IMR-90 (cell line): ENCODE measurements at regions not wholly inside any gene's neighbourhood (a gene's known extent, or its start where the extent isn't known, plus 50 kb on each side); places are given as distances from the start of the nearest gene placed in this dataset.

Experiments used
- ATAC-seq: fragments of 200-7000 bp; cut with Tn5 transposase; 2 replicates; pipeline ENCODE4 v1.9.1; 2020; ENCODE audit warnings: low read depth, mild to moderate bottlenecking, moderate library complexity
- BruUV-seq: library from RNA; stranded (reverse); fragments of 400-500 nt; replicated peaks from 2 replicates; lab custom pipeline; 2021; lab: Mats Ljungman, UMichigan
- CTCF ChIA-PET: fragments of 300-600 bp; formaldehyde crosslinking; extraction: SDS; loops from one replicate; lab custom pipeline; 2021; ENCODE audit warnings: antibody characterized with exemption; lab: Yijun Ruan, JAX
- POLR2A ChIA-PET: fragments of 300-600 bp; sonication (Branson Sonifier 250); formaldehyde crosslinking; loops from one replicate; lab custom pipeline; 2022; ENCODE audit warnings: antibody characterized with exemption; ENCODE audit not compliant: unreplicated experiment; lab: Charles Lee
- DNase-seq: peaks from one replicate; pipeline ENCODE4 v3.0.0; 2013
- H2AFZ ChIP-seq: replicated peaks from 2 replicates; pipeline ENCODE3; 2013; ENCODE audit warnings: low read length, mild to moderate bottlenecking; ENCODE audit not compliant: poor library complexity
- H2AK5ac ChIP-seq: 2 replicates; pipeline ENCODE4 v1.6.1; 2013; ENCODE audit warnings: low read depth, low read length, inconsistent platforms
- H2AK9ac ChIP-seq: replicated peaks from 2 replicates; pipeline ENCODE3; 2013; ENCODE audit warnings: mild to moderate bottlenecking, low read depth, low read length, moderate library complexity; ENCODE audit not compliant: poor library complexity
- H2BK120ac ChIP-seq: 2 replicates; pipeline ENCODE4 v1.6.1; 2013; ENCODE audit warnings: low read depth, low read length, inconsistent platforms
- H2BK15ac ChIP-seq: 3 replicates; pipeline ENCODE4 v1.6.1; 2013; ENCODE audit warnings: low read depth, low read length, inconsistent platforms
- H2BK20ac ChIP-seq: 2 replicates; pipeline ENCODE4 v1.6.1; 2013; ENCODE audit warnings: low read depth, mild to moderate bottlenecking, inconsistent platforms, low read length, moderate library complexity
- H2BK5ac ChIP-seq: 2 replicates; pipeline ENCODE4 v1.6.1; 2013; ENCODE audit warnings: mild to moderate bottlenecking, low read depth, low read length, inconsistent platforms; ENCODE audit not compliant: poor library complexity, severe bottlenecking
- H3K14ac ChIP-seq: replicated peaks from 2 replicates; pipeline ENCODE4 v1.6.1; 2013; ENCODE audit warnings: low read depth, low read length, inconsistent platforms
- H3K18ac ChIP-seq: 2 replicates; pipeline ENCODE4 v1.6.1; 2013; ENCODE audit warnings: low read depth, low read length, control low read depth
- H3K23ac ChIP-seq: 2 replicates; pipeline ENCODE4 v1.6.1; 2013; ENCODE audit warnings: low read depth, low read length, inconsistent platforms
- H3K27ac ChIP-seq: 2 replicates; pipeline ENCODE4 v1.5.1; 2013; ENCODE audit warnings: mild to moderate bottlenecking, control low read depth, low read length; ENCODE audit not compliant: insufficient read depth
- H3K27me3 ChIP-seq: 2 replicates; pipeline ENCODE4 v1.6.1; 2013; ENCODE audit warnings: low read length; ENCODE audit not compliant: control insufficient read depth, insufficient read depth
- H3K36me3 ChIP-seq: 2 replicates; pipeline ENCODE4 v1.6.1; 2013; ENCODE audit warnings: low read length, mixed read lengths; ENCODE audit not compliant: control insufficient read depth, insufficient read depth
- H3K4ac ChIP-seq: 2 replicates; pipeline ENCODE4 v1.6.1; 2013; ENCODE audit warnings: low read depth, low read length, inconsistent platforms
- H3K4me1 ChIP-seq: 2 replicates; pipeline ENCODE4 v1.6.1; 2013; ENCODE audit warnings: low read length, mixed read lengths; ENCODE audit not compliant: control insufficient read depth, insufficient read depth
- H3K4me2 ChIP-seq: 2 replicates; pipeline ENCODE4 v1.6.1; 2013; ENCODE audit warnings: low read depth, mild to moderate bottlenecking, control low read depth, low read length, moderate library complexity
- H3K4me3 ChIP-seq: 2 replicates; pipeline ENCODE4 v1.5.1; 2013; ENCODE audit warnings: low read depth, mild to moderate bottlenecking, control low read depth, low read length, moderate library complexity; ENCODE audit not compliant: insufficient read depth
- H3K56ac ChIP-seq: 2 replicates; pipeline ENCODE4 v1.6.1; 2013; ENCODE audit warnings: low read length, inconsistent platforms; ENCODE audit not compliant: insufficient read depth; ENCODE audit errors: extremely low read depth
- H3K79me1 ChIP-seq, 2 experiments: 2 replicates each; pipeline ENCODE4 v1.6.1; 2013; ENCODE audit warnings: low read length in 2 of 2, inconsistent platforms in 1 of 2, low read depth in 1 of 2
- H3K9ac ChIP-seq: 2 replicates; pipeline ENCODE4 v1.6.1; 2013; ENCODE audit warnings: low read depth, low read length, control low read depth
- H3K9me1 ChIP-seq: 2 replicates; pipeline ENCODE4 v1.6.1; 2013; ENCODE audit warnings: low read length, inconsistent platforms; ENCODE audit not compliant: insufficient read depth
- H3K9me3 ChIP-seq: 2 replicates; pipeline ENCODE4 v1.6.1; 2013; ENCODE audit warnings: low read length; ENCODE audit not compliant: control insufficient read depth, insufficient read depth
- H4K20me1 ChIP-seq: 2 replicates; pipeline ENCODE4 v1.6.1; 2013; ENCODE audit warnings: low read length, inconsistent platforms; ENCODE audit not compliant: insufficient read depth
- H4K5ac ChIP-seq: 2 replicates; pipeline ENCODE4 v1.6.1; 2013; ENCODE audit warnings: mild to moderate bottlenecking, low read depth, low read length, control low read depth
- H4K8ac ChIP-seq, 2 experiments: 2 replicates each; pipeline ENCODE4 v1.6.1; 2013; ENCODE audit warnings: low read depth in 2 of 2, low read length in 2 of 2, control low read depth in 1 of 2, inconsistent platforms in 1 of 2
- H4K91ac ChIP-seq: 2 replicates; pipeline ENCODE4 v1.6.1; 2013; ENCODE audit warnings: low read depth, low read length, inconsistent platforms; ENCODE audit not compliant: insufficient read depth
- CEBPB ChIP-seq: IDR thresholded peaks from 2 replicates; pipeline ENCODE4 v1.6.1; 2012; ENCODE audit warnings: low read depth, low read length, improper control_type of control experiment
- CHD1 ChIP-seq: IDR thresholded peaks from 2 replicates; pipeline ENCODE4 v1.6.1; 2012; ENCODE audit warnings: low read depth, low read length, improper control_type of control experiment
- FOS ChIP-seq: fragments of 150-350 bp; IDR thresholded peaks from 2 replicates; pipeline ENCODE4 v1.6.1; 2016; ENCODE audit warnings: low read depth, low read length
- MAFK ChIP-seq: IDR thresholded peaks from 2 replicates; pipeline ENCODE4 v1.6.1; 2012; ENCODE audit warnings: low read depth, low read length, improper control_type of control experiment
- MXI1 ChIP-seq: IDR thresholded peaks from 2 replicates; pipeline ENCODE4 v1.6.1; 2012; ENCODE audit warnings: low read depth, mild to moderate bottlenecking, low read length, moderate library complexity, borderline replicate concordance
- SMC3 ChIP-seq: fragments of 150-350 bp; IDR thresholded peaks from 2 replicates; pipeline ENCODE4 v1.6.1; 2016; ENCODE audit warnings: low read depth, mild to moderate bottlenecking, antibody characterized with exemption, low read length, moderate library complexity
- WGBS, 2 experiments: methylation state at CpG; one replicate each; pipeline versions ENCODE4 v1.1.5 to v1.1.7; 2013; ENCODE audit warnings: missing lambda C conversion rate in 2 of 2; ENCODE audit not compliant: insufficient read length in 1 of 2; ENCODE audit errors: extremely low coverage in 2 of 2; 5-methylcytosine and 5-hydroxymethylcytosine counted together
- dilution Hi-C: fragments of 300-500 bp; cut with HindIII; formaldehyde crosslinking; loops from one replicate; pipeline ENCODE4 v1.14.3; 2018; ENCODE audit warnings: low sequenced_read_pairs; ENCODE audit not compliant: unreplicated experiment
- in situ Hi-C: fragments of 300-500 bp; cut with MboI; formaldehyde crosslinking; loops from 3 replicates; pipeline ENCODE4 v1.14.3; 2019; ENCODE audit warnings: low sequenced_read_pairs, inconsistent platforms, mixed read lengths
- intact Hi-C: fragments of 100-400 bp; cut with micrococcal nuclease; formaldehyde crosslinking; loops from 2 replicates; pipeline ENCODE4 v1.10.0; 2022

GRCh38 chr20:2210646-2211552, 84.9 kb upstream of the TGM3 start:
- no peak overlapping the region for H2BK120ac ChIP-seq
- in situ Hi-C loops: no loop called here
- ChIA-PET POLR2A (no interaction called here), CTCF (no interaction called here)
- no peak overlapping the region for H4K8ac ChIP-seq
- H3K4me2 ChIP-seq: no peak overlapping the region; the same call in 1 of the 2 replicates
- H4K91ac ChIP-seq: no peak overlapping the region
- no peak overlapping the region for H2AK9ac ChIP-seq
- dilution Hi-C loops: no loop called here
- no peaks in the 10 kb centered on the region for H3K9me1 ChIP-seq
- intact Hi-C loops: no loop called here
- no peak overlapping the region for H3K4me3 ChIP-seq
- H3K79me1 ChIP-seq: no peaks in the 10 kb centered on the region
- no peak overlapping the region for H2BK20ac ChIP-seq
- H3K23ac ChIP-seq: no peak overlapping the region
- H2BK5ac ChIP-seq: no peak overlapping the region
- H4K20me1 ChIP-seq: no peaks in the 10 kb centered on the region
- 0% methylated on average over 1 of the region's 5 CpGs; no CpG with 5 or more reads in 1 of the 2 experiments for WGBS, 2 experiments
- no peak overlapping the region for H3K56ac ChIP-seq
- H3K36me3 ChIP-seq: no peaks in the 10 kb centered on the region
- H3K14ac ChIP-seq: no peak overlapping the region
- H3K9me3 ChIP-seq: no peaks in the 10 kb centered on the region
- H3K27me3 ChIP-seq: peaks cover 29% of the 10 kb centered on the region
- no peak overlapping the region for H3K27ac ChIP-seq
- no peak overlapping the region for H3K18ac ChIP-seq
- no peak overlapping the region for H2BK15ac ChIP-seq
- DNase-seq (peak; percentile 75), ATAC-seq (no peak)
- no peak overlapping the region for H3K4ac ChIP-seq
- no peak overlapping the region for H4K5ac ChIP-seq
- H2AFZ ChIP-seq: no peak overlapping the region
- no peak for TF ChIP-seq CHD1
- TF ChIP-seq CEBPB: peak; percentile 25; the same call in 1 of the 2 replicates
- TF ChIP-seq MAFK: peak; percentile 50
- TF ChIP-seq FOS: no peak
- no peak for TF ChIP-seq MXI1
- no peak for TF ChIP-seq SMC3
- H3K9ac ChIP-seq: no peak overlapping the region
- BruUV-seq: no TSS peak
- H2AK5ac ChIP-seq: no peak overlapping the region
- no peaks in the 10 kb centered on the region for H3K4me1 ChIP-seq
